ENCODE measurements at regions not wholly inside any gene's neighbourhood (a gene's known extent, or its start where the extent isn't known, plus 50 kb on each side); places are given as distances from the start of the nearest gene placed in this dataset.
"Not testable (repeated sequence)": the region's sequence is repeated elsewhere in the genome, so short reads cannot be mapped to it uniquely, and the experiment has no call there.

DNA sequence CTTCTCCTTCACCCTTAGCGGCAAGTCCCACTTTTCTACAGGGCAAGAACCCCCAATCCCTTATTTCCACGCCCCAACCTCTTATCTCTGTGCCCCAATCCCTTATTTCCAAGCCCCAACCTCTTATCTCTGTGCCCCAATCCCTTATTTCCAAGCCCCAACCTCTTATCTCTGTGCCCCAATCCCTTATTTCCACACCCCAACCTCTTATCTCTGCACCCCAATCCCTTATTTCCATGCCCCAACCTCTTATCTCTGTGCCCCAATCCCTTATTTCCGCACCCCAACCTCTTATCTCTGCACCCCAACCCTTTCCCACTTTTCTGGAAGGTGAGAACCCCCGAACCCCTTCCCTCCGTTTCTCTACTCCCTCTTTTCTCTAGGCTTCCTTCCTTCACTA is 116.1 kb upstream of the GJE1 start:
- H3K4me3 ChIP-seq; H3K4me1 ChIP-seq; H3K9me3 ChIP-seq; H3K27ac ChIP-seq; DNase-seq (ENCODE audit: low spot score); H3K27me3 ChIP-seq; H3K36me3 ChIP-seq: not testable (repeated sequence)

DNA sequence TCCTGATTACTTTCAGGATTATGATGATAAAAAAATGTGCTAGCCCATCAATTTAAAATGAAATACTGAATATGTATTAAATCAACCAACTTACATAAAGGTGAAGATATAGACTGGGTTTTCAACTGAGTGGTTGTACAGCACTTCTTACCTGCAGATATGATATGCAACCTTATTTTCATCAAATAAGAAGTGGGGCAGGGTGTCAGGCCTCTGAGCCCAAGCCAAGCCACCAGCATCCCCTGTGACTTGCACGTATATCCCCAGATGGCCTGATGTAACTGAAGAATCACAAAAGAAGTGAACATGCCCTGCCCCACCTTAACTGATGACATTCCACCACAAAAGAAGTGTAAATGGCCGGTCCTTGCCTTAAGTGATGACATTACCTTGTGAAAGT is 117.3 kb upstream of the GJE1 start:
- H3K4me3 ChIP-seq; DNase-seq (ENCODE audit: low spot score); H3K9me3 ChIP-seq; H3K27me3 ChIP-seq; H3K36me3 ChIP-seq; H3K27ac ChIP-seq; H3K4me1 ChIP-seq: not testable (repeated sequence)

- H3K36me3 ChIP-seq: no peaks in the 10 kb centered on the region
- no peaks in the 10 kb centered on the region for H3K9me3 ChIP-seq
- no peak for TF ChIP-seq CTCF (IDR thresholded peaks at IDR 0.05)
- no peak overlapping the region for H3K4me3 ChIP-seq
- DNase-seq (ENCODE audit: low spot score): no peak
- H3K27ac ChIP-seq: no peak overlapping the region
- no peaks in the 10 kb centered on the region for H3K4me1 ChIP-seq
- H3K27me3 ChIP-seq: no peaks in the 10 kb centered on the region
These were observed 117.7 kb upstream of the GJE1 start for GRCh38 chr6:142015011-142015410.

DNA sequence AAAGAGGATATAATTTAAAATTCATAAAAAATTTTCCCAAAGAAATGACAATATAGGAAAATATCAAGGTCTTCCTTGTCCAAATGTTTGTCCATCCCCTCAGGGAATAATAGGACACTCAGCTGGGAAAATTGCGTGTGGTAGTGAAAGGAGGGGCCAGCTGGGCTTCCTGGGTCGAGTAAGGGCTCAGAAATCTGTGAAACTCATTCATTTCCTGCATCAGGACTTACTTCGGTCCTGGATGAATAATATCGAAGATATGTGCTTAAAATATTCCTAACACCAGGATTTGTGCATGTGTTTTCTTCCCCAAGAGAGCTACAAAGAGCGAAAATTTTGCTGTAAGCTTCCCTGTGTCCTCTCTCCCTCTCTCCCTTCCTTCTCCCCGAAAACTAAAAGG is 118.2 kb upstream of the GJE1 start:
- no peaks in the 10 kb centered on the region for H3K27me3 ChIP-seq
- no peak overlapping the region for H3K4me3 ChIP-seq
- no peaks in the 10 kb centered on the region for H3K36me3 ChIP-seq
- no peak for DNase-seq (ENCODE audit: low spot score)
- H3K9me3 ChIP-seq: no peaks in the 10 kb centered on the region
- H3K27ac ChIP-seq: no peak overlapping the region
- TF ChIP-seq CTCF (IDR thresholded peaks at IDR 0.05): no peak
- no peaks in the 10 kb centered on the region for H3K4me1 ChIP-seq

DNA sequence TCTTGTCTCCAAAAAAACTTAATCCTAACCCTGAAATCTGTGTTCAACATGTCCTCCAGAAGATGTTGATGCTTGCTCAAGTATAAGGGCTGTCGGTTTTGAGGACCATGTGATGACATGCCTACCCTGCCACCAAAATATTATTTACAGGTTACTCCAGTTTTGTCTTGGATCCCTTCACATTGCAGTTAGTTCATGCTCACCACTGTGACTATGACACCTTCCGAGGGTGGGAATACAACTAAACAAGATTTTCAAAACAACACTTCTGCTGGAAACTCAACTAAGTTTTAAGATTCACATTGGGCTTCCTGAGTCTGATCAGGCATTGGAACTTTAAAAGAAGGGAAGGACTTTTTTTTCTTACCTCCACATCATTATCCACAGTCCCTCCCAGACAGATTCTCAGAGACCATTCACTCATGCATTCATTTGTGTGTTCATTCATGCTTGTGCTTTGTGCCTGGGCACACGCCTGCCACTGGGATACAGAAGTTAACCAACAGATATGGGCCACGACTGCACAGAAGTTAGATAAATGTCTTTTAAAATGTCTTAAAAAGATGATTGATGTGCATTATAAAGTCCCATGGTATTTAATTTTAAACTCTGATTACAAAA is 118.7 kb upstream of the GJE1 start:
- no peaks in the 10 kb centered on the region for H3K36me3 ChIP-seq
- no peak for TF ChIP-seq CTCF (IDR thresholded peaks at IDR 0.05)
- H3K4me1 ChIP-seq: no peaks in the 10 kb centered on the region
- no peak for DNase-seq (ENCODE audit: low spot score)
- no peak overlapping the region for H3K4me3 ChIP-seq
- no peaks in the 10 kb centered on the region for H3K27me3 ChIP-seq
- H3K9me3 ChIP-seq: no peaks in the 10 kb centered on the region
- no peak overlapping the region for H3K27ac ChIP-seq

GRCh38 chr6:142013287-142013686 is 119.4 kb upstream of the GJE1 start:
- Histone ChIP-seq H3K9me3 (peaks cover 0 to under 1% of the 10 kb centered on the region in 2 donors), H3K4me3 (no peak overlapping the region), H3K36me3 (no peaks in the 10 kb centered on the region), H3K27me3 (no peaks in the 10 kb centered on the region), H3K4me1 (no peaks in the 10 kb centered on the region), H3K27ac (no peak overlapping the region)
- no peak for DNase-seq (ENCODE audit: low spot score)
- no peak for TF ChIP-seq CTCF (IDR thresholded peaks at IDR 0.05)

- no peak for DNase-seq (ENCODE audit: low spot score)
- TF ChIP-seq CTCF (IDR thresholded peaks at IDR 0.05): no peak
- H3K27me3 ChIP-seq: no peaks in the 10 kb centered on the region
These were observed 121.0 kb upstream of the GJE1 start for GRCh38 chr6:142011775-142012174.

More at GRCh38 chr6:142011775-142012174, 121.0 kb upstream of the GJE1 start:
- H3K27ac ChIP-seq: no peak overlapping the region
- peaks cover 0 to 4% of the 10 kb centered on the region in 2 donors for H3K9me3 ChIP-seq
- H3K36me3 ChIP-seq: no peaks in the 10 kb centered on the region
- no peak overlapping the region for H3K4me3 ChIP-seq
- H3K4me1 ChIP-seq: no peaks in the 10 kb centered on the region

All from right atrium auricular region (tissue), 2 donors.